H9 (cell line): ENCODE measurements at regions not wholly inside any gene's neighbourhood (a gene's known extent, or its start where the extent isn't known, plus 50 kb on each side); places are given as distances from the start of the nearest gene placed in this dataset.
A peak's percentile ranks its signal among the peaks of the same experiment; 100 is the strongest.

Source experiments
- DNase-seq: peaks from one replicate; pipeline ENCODE4 v3.0.0-alpha.2; 2017
- H2AFZ ChIP-seq: one replicate; pipeline ENCODE4 v1.6.1; 2013; ENCODE audit warnings: mild to moderate bottlenecking, low read length, control low read depth, moderate library complexity
- H2AK5ac ChIP-seq: 2 replicates; pipeline ENCODE4 v1.6.1; 2013; ENCODE audit warnings: low read length, control low read depth, mixed read lengths; ENCODE audit not compliant: insufficient read length
- H2BK120ac ChIP-seq: one replicate; pipeline ENCODE4 v1.6.1; 2013; ENCODE audit warnings: low read depth, mild to moderate bottlenecking, low read length, control low read depth, inconsistent platforms; ENCODE audit not compliant: poor library complexity, severe bottlenecking
- H2BK12ac ChIP-seq: 2 replicates; pipeline ENCODE4 v1.6.1; 2013; ENCODE audit warnings: low read length, control low read depth, mixed read lengths, low read depth; ENCODE audit not compliant: insufficient read length
- H2BK15ac ChIP-seq: 2 replicates; pipeline ENCODE4 v1.6.1; 2013; ENCODE audit warnings: low read depth, low read length, control low read depth
- H2BK20ac ChIP-seq: one replicate; pipeline ENCODE4 v1.6.1; 2013; ENCODE audit warnings: low read depth, mild to moderate bottlenecking, low read length, control low read depth, inconsistent platforms; ENCODE audit not compliant: poor library complexity, severe bottlenecking
- H2BK5ac ChIP-seq: 2 replicates; pipeline ENCODE4 v1.6.1; 2013; ENCODE audit warnings: low read length, control low read depth, mixed read lengths; ENCODE audit not compliant: insufficient read length
- H3K14ac ChIP-seq: 2 replicates; pipeline ENCODE4 v1.6.1; 2013; ENCODE audit warnings: low read length, control low read depth; ENCODE audit not compliant: insufficient read depth
- H3K18ac ChIP-seq: 2 replicates; pipeline ENCODE4 v1.6.1; 2013; ENCODE audit warnings: low read depth, mild to moderate bottlenecking, mixed read lengths, low read length, control low read depth; ENCODE audit not compliant: insufficient read length
- H3K23ac ChIP-seq: 2 replicates; pipeline ENCODE4 v1.6.1; 2013; ENCODE audit warnings: low read length, control low read depth, mixed read lengths, low read depth; ENCODE audit not compliant: insufficient read length
- H3K23me2 ChIP-seq: 2 replicates; pipeline ENCODE4 v1.6.1; 2013; ENCODE audit warnings: low read depth, mild to moderate bottlenecking, mixed read lengths, low read length, control low read depth; ENCODE audit not compliant: insufficient read length, poor library complexity, severe bottlenecking
- H3K27ac ChIP-seq: 2 replicates; pipeline ENCODE4 v1.5.1; 2013; ENCODE audit warnings: low read length, control low read depth, mixed read lengths, low read depth; ENCODE audit not compliant: insufficient read length
- H3K27me3 ChIP-seq: 2 replicates; pipeline ENCODE4 v1.6.1; 2013; ENCODE audit warnings: low read length, control low read depth, inconsistent platforms; ENCODE audit not compliant: insufficient read depth
- H3K4ac ChIP-seq: 2 replicates; pipeline ENCODE4 v1.6.1; 2013; ENCODE audit warnings: low read depth, mild to moderate bottlenecking, control low read depth, inconsistent platforms, low read length, moderate library complexity
- H3K4me1 ChIP-seq: 2 replicates; pipeline ENCODE4 v1.6.1; 2013; ENCODE audit warnings: low read length, control low read depth, inconsistent platforms; ENCODE audit not compliant: insufficient read depth
- H3K4me2 ChIP-seq: 2 replicates; pipeline ENCODE4 v1.6.1; 2013; ENCODE audit warnings: low read length, control low read depth, mixed read lengths; ENCODE audit not compliant: insufficient read length, insufficient read depth
- H3K56ac ChIP-seq: 2 replicates; pipeline ENCODE4 v1.6.1; 2013; ENCODE audit warnings: low read depth, mild to moderate bottlenecking, mixed read lengths, low read length, control low read depth; ENCODE audit not compliant: insufficient read length
- H3K79me1 ChIP-seq: 2 replicates; pipeline ENCODE4 v1.6.1; 2013; ENCODE audit warnings: low read depth, mild to moderate bottlenecking, moderate library complexity, low read length, control low read depth, inconsistent platforms; ENCODE audit not compliant: insufficient read depth, poor library complexity, severe bottlenecking
- H3K79me2 ChIP-seq: 2 replicates; pipeline ENCODE4 v1.6.1; 2013; ENCODE audit warnings: low read length, control low read depth, inconsistent platforms; ENCODE audit not compliant: insufficient read depth
- H3K9ac ChIP-seq: 2 replicates; pipeline ENCODE4 v1.6.1; 2013; ENCODE audit warnings: low read length, control low read depth, mixed read lengths; ENCODE audit not compliant: insufficient read length; ENCODE audit errors: extremely low read depth
- H3K9me3 ChIP-seq: one replicate; pipeline ENCODE4 v1.6.1; 2013; ENCODE audit warnings: low read depth, low read length, inconsistent platforms; ENCODE audit not compliant: control insufficient read depth
- H3T11ph ChIP-seq: one replicate; pipeline ENCODE4 v1.6.1; 2013; ENCODE audit warnings: mild to moderate bottlenecking, low read length, control low read depth, inconsistent platforms
- H4K20me1 ChIP-seq: one replicate; pipeline ENCODE4 v1.6.1; 2013; ENCODE audit not compliant: control insufficient read depth, insufficient read length, insufficient read depth
- H4K5ac ChIP-seq: 2 replicates; pipeline ENCODE4 v1.6.1; 2013; ENCODE audit warnings: low read depth, mild to moderate bottlenecking, mixed read lengths, low read length, control low read depth; ENCODE audit not compliant: insufficient read length
- H4K8ac ChIP-seq: replicated peaks from 2 replicates; pipeline ENCODE4 v1.6.1; 2013; ENCODE audit warnings: low read length, control low read depth, mixed read lengths, low read depth; ENCODE audit not compliant: insufficient read length
- H4K91ac ChIP-seq: 2 replicates; pipeline ENCODE4 v1.6.1; 2013; ENCODE audit warnings: low read depth, mild to moderate bottlenecking, moderate library complexity, mixed read lengths, low read length, control low read depth; ENCODE audit not compliant: insufficient read length
- H3K27ac Mint-ChIP-seq, 3 experiments: 2 replicates in 2 of 3; 3 replicates in 1 of 3; pipeline ENCODE4 v1.8.0; 2020 to 2021; ENCODE audit warnings: mixed read lengths in 3 of 3, mild to moderate bottlenecking in 1 of 3, moderate library complexity in 1 of 3
- H3K27me3 Mint-ChIP-seq: 2 replicates; pipeline ENCODE4 v1.8.0; 2021; ENCODE audit warnings: low read depth, mild to moderate bottlenecking, moderate library complexity, mixed read lengths
- H3K36me3 Mint-ChIP-seq, 3 experiments: 2 replicates in 2 of 3; 3 replicates in 1 of 3; pipeline ENCODE4 v1.8.0; 2020 to 2021; ENCODE audit warnings: low read depth in 3 of 3, mixed read lengths in 3 of 3; ENCODE audit not compliant: insufficient read depth in 1 of 3
- H3K4me1 Mint-ChIP-seq, 2 experiments: 2 replicates each; pipeline ENCODE4 v1.8.0; 2020; ENCODE audit warnings: mixed read lengths in 2 of 2
- H3K4me3 Mint-ChIP-seq, 2 experiments: 2 replicates in 1 of 2; 3 replicates in 1 of 2; pipeline ENCODE4 v1.8.0; 2020 to 2021; ENCODE audit warnings: mild to moderate bottlenecking in 2 of 2, mixed read lengths in 2 of 2, moderate library complexity in 1 of 2
- H3K9me3 Mint-ChIP-seq, 2 experiments: 2 replicates in 1 of 2; 3 replicates in 1 of 2; pipeline ENCODE4 v1.8.0; 2020; ENCODE audit warnings: mild to moderate bottlenecking in 2 of 2, mixed read lengths in 2 of 2, moderate library complexity in 1 of 2
- CTCF ChIP-seq: fragments of 200-600 bp; sonication (generic); conservative IDR thresholded peaks from 3 replicates; pipeline ENCODE4 v1.8.0; 2021; ENCODE audit warnings: antibody characterized with exemption, mild to moderate bottlenecking
- WGBS: extraction: QIAGEN DNeasy Blood & Tissue Kit; methylation state at CpG from one replicate; pipeline ENCODE4 v1.1.7; 2013; ENCODE audit warnings: missing lambda C conversion rate, low lambda C conversion rate, mixed read lengths; ENCODE audit not compliant: insufficient read length; ENCODE audit errors: extremely low coverage; 5-methylcytosine and 5-hydroxymethylcytosine counted together

GRCh38 chr11:90737444-90738050, 514.7 kb upstream of the CHORDC1 start:
- H3K27me3 Mint-ChIP-seq: no peaks in the 10 kb centered on the region
- H3K9ac ChIP-seq: no peak overlapping the region
- H3K18ac ChIP-seq: no peak overlapping the region
- H3K27ac ChIP-seq: no peak overlapping the region
- peak overlapping the region in 1 of 3 experiments; percentile 38; a peak in 2 of 7 replicates for H3K27ac Mint-ChIP-seq
- H2AK5ac ChIP-seq: no peak overlapping the region
- no peak overlapping the region for H3K4me2 ChIP-seq
- H3K23ac ChIP-seq: no peak overlapping the region
- no peak overlapping the region for H2BK15ac ChIP-seq
- DNase-seq: no peak
- no peaks in the 10 kb centered on the region for H3K79me2 ChIP-seq
- H3K56ac ChIP-seq: no peak overlapping the region
- no peak overlapping the region for H3K14ac ChIP-seq
- no peak overlapping the region for H3K4me3 Mint-ChIP-seq
- H2BK12ac ChIP-seq: no peak overlapping the region
- H2BK5ac ChIP-seq: no peak overlapping the region
- H4K20me1 ChIP-seq: no peaks in the 10 kb centered on the region
- no peaks in the 10 kb centered on the region for H3K36me3 Mint-ChIP-seq
- H2BK120ac ChIP-seq: no peak overlapping the region
- H2AFZ ChIP-seq: no peak overlapping the region
- H4K5ac ChIP-seq: no peak overlapping the region
- peaks cover 3% of the 10 kb centered on the region for H3K4me1 ChIP-seq
- no peak overlapping the region for H3K4ac ChIP-seq
- H3K9me3 ChIP-seq: no peaks in the 10 kb centered on the region
- no peaks in the 10 kb centered on the region for H3K23me2 ChIP-seq
- no peak overlapping the region for H3T11ph ChIP-seq
- peaks cover 13 to 24% of the 10 kb centered on the region in 2 experiments for H3K4me1 Mint-ChIP-seq
- no peak overlapping the region for H2BK20ac ChIP-seq
- no peaks in the 10 kb centered on the region for H3K9me3 Mint-ChIP-seq
- no peak overlapping the region for H4K8ac ChIP-seq
- WGBS: no CpG with 5 or more reads among the region's 1 CpG
- no peak for TF ChIP-seq CTCF
- H4K91ac ChIP-seq: no peak overlapping the region
- H3K79me1 ChIP-seq: no peaks in the 10 kb centered on the region
- H3K27me3 ChIP-seq: no peaks in the 10 kb centered on the region
